CD4-positive, alpha-beta T cell treated with Interleukin-17A for 4 hours (primary cell): ENCODE measurements at regions not wholly inside any gene's neighbourhood (a gene's known extent, or its start where the extent isn't known, plus 50 kb on each side); places are given as distances from the start of the nearest gene placed in this dataset.

Source experiments
- DNase-seq: peaks from one replicate; pipeline ENCODE4 v3.0.0-alpha.2; 2020; ENCODE audit warnings: mixed read lengths

- no peak for DNase-seq
Observed at GRCh38 chr14:101220921-101221510, 317.5 kb upstream of the RTL1 start.

- DNase-seq: no peak
Observed at GRCh38 chr14:101221549-101222160, 318.1 kb upstream of the RTL1 start.

GRCh38 chr14:101222362-101223070, 319.0 kb upstream of the RTL1 start:
- no peak for DNase-seq

- no peak for DNase-seq
Observed at GRCh38 chr14:101223127-101223526, 319.6 kb upstream of the RTL1 start.

GRCh38 chr14:101223561-101224162, 320.1 kb upstream of the RTL1 start:
- DNase-seq: no peak

GRCh38 chr14:101224356-101225156, 321.0 kb upstream of the RTL1 start:
- DNase-seq: no peak

GRCh38 chr14:101225157-101226152, 321.9 kb upstream of the RTL1 start:
- no peak for DNase-seq

- no peak for DNase-seq
Observed at GRCh38 chr14:101226265-101226602, 322.7 kb upstream of the RTL1 start.

GRCh38 chr14:101226603-101227425, 323.3 kb upstream of the RTL1 start:
- no peak for DNase-seq

- DNase-seq: no peak
Observed at GRCh38 chr14:101227611-101228594, 324.4 kb upstream of the RTL1 start.

- DNase-seq: no peak
Observed at GRCh38 chr14:101228949-101229541, 325.5 kb upstream of the RTL1 start.

- DNase-seq: no peak
Observed at GRCh38 chr14:101229666-101230065, 326.1 kb upstream of the RTL1 start.

- no peak for DNase-seq
Observed at GRCh38 chr14:101230161-101230850, 326.8 kb upstream of the RTL1 start.

GRCh38 chr14:101230851-101231550, 327.5 kb upstream of the RTL1 start:
- DNase-seq: no peak

- no peak for DNase-seq
Observed at GRCh38 chr14:101231828-101232227, 328.3 kb upstream of the RTL1 start.

- no peak for DNase-seq
Observed at GRCh38 chr14:101232340-101233020, 328.8 kb upstream of the DIO3 start.

- no peak for DNase-seq
Observed at GRCh38 chr14:101233021-101233366, 328.3 kb upstream of the DIO3 start.
